ENCODE measurements at regions not wholly inside any gene's neighbourhood (a gene's known extent, or its start where the extent isn't known, plus 50 kb on each side); places are given as distances from the start of the nearest gene placed in this dataset.

DNA sequence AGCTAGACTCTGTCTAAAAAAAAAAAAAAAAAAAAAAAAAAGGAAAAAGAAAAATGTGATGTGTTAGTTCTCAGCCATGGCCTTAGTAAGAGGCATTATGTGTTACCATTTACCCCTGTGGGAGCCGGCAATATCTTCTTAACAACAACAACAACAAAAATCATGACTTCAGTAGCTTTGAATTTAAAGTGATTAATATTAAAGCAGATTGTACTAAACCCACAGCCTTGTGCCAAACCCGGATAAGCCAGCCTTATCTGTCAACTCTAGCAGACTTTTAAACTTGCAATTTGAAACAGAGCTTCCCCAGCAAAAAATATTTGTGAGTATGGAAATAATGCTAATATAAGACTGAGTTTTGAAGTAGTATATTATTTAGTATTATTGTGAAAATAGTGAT lies 462.1 kb upstream of the GNPDA2 start:
- no peak for DNase-seq

GRCh38 chr4:45186249-45186648 lies 459.9 kb upstream of the GNPDA2 start:
- peak; percentile 3 for DNase-seq

GRCh38 chr4:45183905-45184304 lies 457.5 kb upstream of the GNPDA2 start:
- no peak for DNase-seq

DNA sequence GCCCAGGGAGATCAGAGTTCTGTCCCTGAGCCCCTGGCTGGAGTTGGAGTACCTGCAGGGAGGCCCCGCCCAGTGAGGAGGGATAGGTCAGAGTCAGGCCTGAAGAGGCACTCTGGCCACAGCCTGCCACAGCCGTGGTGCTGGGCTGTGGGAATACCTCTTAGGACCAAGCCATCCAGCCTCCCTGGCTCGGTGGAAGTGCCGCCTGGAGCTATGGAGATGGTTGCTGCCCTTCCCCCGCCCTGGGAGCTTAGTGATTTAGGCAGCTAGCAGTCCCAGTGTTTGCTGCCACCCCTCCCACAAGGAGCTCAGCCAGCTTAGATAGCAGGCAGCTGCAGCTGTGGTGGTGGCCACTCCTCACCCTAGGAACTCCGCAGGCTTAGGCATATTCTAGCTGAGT lies 446.3 kb upstream of the GNPDA2 start:
- no peak for DNase-seq

- DNase-seq = no peak
These were observed 434.6 kb upstream of the GNPDA2 start for GRCh38 chr4:45160951-45161350.

DNA sequence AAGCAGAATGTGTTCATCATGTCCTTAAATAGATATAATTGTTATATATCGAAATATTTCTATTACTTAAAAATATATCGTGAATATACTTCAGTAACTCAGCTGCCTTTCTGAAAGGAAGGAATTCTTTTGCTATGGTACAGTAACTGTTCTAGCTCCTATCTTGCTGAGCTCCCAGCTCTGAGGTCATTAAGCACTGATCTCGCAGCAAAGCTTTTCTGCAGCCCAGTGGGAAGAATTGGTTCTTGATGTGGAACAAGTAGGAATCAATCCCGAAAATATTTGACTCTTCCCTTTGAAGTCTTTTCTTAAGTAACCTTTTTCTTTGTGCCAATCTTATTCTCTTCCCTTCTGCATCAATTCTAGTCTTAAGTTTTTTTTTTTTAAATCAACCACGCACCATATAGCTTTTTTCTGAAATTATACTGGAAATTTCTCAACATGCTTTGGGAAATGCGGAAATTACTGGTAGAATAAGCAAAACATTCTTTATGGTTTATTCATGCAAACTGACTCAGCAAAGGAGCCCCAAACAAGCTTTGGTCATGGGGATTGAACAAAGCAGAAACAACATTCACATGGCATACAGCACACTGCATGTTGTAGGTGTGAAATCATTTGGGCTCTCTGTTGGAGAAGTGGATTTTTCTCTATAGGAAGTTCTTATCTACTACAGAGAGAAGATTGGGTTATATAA lies 428.9 kb upstream of the GNPDA2 start:
- no peak for DNase-seq

GRCh38 chr4:45147866-45148265 lies 421.5 kb upstream of the GNPDA2 start:
- DNase-seq = no peak

- no peak for DNase-seq
These were observed 404.7 kb upstream of the GNPDA2 start for GRCh38 chr4:45131020-45131419.

GRCh38 chr4:45122406-45122805 lies 396.1 kb upstream of the GNPDA2 start:
- no peak for DNase-seq

GRCh38 chr4:45121426-45121975 lies 395.1 kb upstream of the GNPDA2 start:
- DNase-seq = no peak

GRCh38 chr4:45120163-45120562 lies 393.8 kb upstream of the GNPDA2 start:
- no peak for DNase-seq

DNA sequence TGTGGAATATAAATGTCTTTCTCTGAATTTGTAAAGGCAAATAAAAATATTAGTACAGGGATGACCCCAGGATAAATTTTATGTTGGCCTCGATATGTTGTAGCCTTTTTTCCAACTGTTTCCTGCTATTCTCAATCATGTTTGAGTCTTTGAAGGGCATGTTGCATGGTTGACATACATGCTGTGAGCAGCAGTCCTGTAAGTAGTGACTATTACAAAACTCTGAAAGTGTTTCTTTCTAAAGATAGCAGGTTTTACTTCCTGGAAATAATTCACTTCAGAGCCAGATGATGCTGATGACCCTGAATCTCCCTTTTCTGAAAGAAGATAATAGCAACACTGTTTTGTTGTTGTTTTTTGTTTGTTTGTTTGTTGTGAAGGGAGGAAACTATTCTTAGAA lies 393.0 kb upstream of the GNPDA2 start:
- no peak for DNase-seq

DNA sequence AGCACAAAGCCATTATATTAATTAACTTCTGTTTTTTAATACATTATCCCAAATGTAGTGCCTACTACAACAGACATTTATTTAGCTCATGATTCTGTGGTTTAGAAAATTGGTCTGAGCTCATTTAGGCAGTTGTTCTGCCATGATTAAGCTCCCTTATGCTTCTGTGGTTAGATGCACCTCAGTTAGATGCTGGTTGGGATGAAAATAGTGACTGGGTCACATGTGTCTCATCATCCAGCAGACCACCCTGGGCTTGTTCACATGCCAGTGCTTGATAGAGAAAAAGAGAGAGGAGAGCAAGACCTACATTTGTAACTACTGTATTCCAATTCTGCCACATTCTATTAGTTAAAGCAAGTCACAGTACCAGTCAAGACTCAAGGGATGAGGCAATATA lies 376.4 kb upstream of the GNPDA2 start:
- no peak for DNase-seq

GRCh38 chr4:45100956-45101818 lies 374.8 kb upstream of the GNPDA2 start:
- no peak for DNase-seq

- DNase-seq = no peak
These were observed 373.1 kb upstream of the GNPDA2 start for GRCh38 chr4:45099471-45099870.

- DNase-seq = no peak
These were observed 368.3 kb upstream of the GNPDA2 start for GRCh38 chr4:45094684-45095083.

DNA sequence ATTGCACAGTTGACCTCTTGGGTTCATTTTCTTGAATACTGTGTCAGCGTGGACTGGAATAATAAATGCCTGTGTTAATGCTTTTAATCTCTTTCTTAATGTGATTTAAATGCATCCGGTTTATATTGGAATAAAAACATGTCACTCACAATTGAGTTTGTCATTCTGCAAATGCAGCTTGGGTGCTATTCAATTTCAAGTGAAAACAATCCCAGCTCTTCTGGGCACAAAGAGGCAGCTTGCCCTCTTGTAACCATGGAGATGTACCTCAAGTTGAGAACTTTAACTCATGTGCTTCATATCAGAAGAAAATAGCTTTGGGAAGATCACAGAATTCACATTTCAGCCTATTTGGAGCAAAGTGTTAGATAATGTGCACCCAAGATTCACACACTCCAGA lies 355.7 kb upstream of the GNPDA2 start:
- no peak for DNase-seq

- DNase-seq = no peak
These were observed 353.3 kb upstream of the GNPDA2 start for GRCh38 chr4:45079616-45080015.

- DNase-seq = no peak
These were observed 351.8 kb upstream of the GNPDA2 start for GRCh38 chr4:45078201-45078600.

GRCh38 chr4:45072981-45073380 lies 346.6 kb upstream of the GNPDA2 start:
- DNase-seq = no peak

DNA sequence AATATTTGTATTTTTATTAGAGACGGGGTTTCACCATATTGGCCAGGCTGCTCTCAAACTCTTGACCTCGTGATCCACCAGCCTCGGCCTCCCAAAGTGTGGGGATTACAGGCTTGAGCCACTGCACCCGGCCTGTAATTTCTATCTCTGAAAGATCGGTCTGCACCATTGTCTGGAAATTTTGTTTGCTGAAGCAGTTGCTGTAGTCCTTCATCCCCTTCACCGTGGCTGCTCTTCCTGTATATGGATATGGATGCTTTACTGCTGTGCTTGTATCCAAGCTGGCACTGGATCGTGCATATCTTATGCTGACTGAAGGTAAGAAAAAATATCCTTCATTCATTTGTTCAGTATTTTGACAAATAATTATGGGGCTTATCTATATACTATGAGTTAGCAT lies 338.4 kb upstream of the GNPDA2 start:
- no peak for DNase-seq

- no peak for DNase-seq
These were observed 337.3 kb upstream of the GNPDA2 start for GRCh38 chr4:45063696-45064095.

DNA sequence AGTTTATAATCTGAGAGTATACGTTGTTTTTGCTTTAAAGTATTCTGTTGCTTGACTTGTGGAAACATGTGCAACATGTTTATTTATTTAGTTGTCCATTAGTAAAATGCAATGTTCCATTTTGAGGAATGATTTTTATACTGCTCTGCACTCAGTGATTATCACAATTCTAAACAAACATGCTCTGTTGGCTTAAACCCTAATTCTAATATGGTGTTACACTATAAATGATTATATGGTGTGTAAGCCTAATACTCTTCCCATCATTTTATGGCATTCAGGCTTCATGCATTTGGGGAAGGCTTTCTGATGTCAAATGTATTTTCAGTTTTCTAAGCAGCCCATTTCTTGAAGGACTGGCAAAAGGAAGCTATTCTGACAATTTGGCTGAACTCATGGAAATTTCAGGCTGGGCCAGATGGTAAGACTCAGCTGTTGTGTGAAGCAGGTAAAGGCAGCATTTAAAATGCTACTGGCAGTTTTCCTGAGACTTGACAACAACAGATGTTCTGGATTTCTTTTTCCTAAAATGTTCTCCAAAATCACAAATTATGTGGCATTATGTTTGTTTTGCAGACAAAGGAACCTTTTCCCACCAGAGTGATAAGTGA lies 336.7 kb upstream of the GNPDA2 start:
- DNase-seq = no peak

DNA sequence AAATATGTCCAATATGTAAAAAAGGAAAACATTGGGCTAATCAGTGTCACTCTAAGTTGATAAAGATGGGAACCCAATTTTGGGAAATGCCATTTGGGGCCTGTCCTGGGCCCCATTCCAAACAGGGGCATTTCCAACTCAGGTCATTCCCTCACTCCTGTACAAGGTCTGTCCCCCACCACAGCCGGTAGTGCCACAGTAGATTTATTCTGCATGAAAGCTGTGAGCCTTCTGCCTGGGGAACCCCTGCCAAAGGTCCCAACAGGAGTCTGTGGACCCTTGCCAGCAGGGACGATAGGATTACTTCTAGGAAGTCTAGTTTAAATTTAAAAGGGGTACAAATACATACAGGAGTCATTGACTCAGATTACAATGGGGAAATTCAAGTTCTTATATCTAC lies 317.6 kb upstream of the GNPDA2 start:
- no peak for DNase-seq

Data from RPMI8226 (cell line).